Gastroesophageal sphincter (tissue), 4 donors: ENCODE measurements at regions not wholly inside any gene's neighbourhood (a gene's known extent, or its start where the extent isn't known, plus 50 kb on each side); places are given as distances from the start of the nearest gene placed in this dataset.

Experiments used
- ATAC-seq: fragments of 150-250 bp; one replicate; pipeline ENCODE4 v1.9.1; 2016; ENCODE audit warnings: mild to moderate bottlenecking, moderate library complexity
- H3K27ac ChIP-seq, 4 donors: fragments of 200-600 bp; sonication (generic) in 3 of 4; 1 replicate in 3 of 4; 2 replicates in 1 of 4; pipeline ENCODE4 v1.5.1; 2016 to 2019
- H3K27me3 ChIP-seq: fragments of 200-600 bp; sonication (generic); one replicate; pipeline ENCODE4 v1.5.1; 2019
- H3K36me3 ChIP-seq, 2 donors: fragments of 200-600 bp; sonication (generic); one replicate each; pipeline ENCODE4 v1.5.1; 2019; ENCODE audit warnings: control low read depth in 1 of 2
- H3K4me1 ChIP-seq, 3 donors: fragments of 200-600 bp; sonication (generic); 1 replicate in 2 of 3; 2 replicates in 1 of 3; pipeline ENCODE4 v1.5.1; 2016 to 2019; ENCODE audit warnings: control low read depth in 2 of 3
- H3K4me3 ChIP-seq, 2 donors: fragments of 200-600 bp; sonication (generic); one replicate each; pipeline ENCODE4 v1.5.1; 2019; ENCODE audit warnings: mild to moderate bottlenecking in 1 of 2, moderate library complexity in 1 of 2
- H3K9me3 ChIP-seq, 3 donors: fragments of 200-600 bp; sonication (generic); one replicate each; pipeline ENCODE4 v1.5.1; 2017 to 2019; ENCODE audit warnings: control low read depth in 2 of 3
- CTCF ChIP-seq, 4 experiments: fragments of 200-600 bp in 2 of 4; fragments of 450-650 bp in 2 of 4; sonication (generic) in 1 of 4; IDR thresholded peaks; one replicate each; pipeline ENCODE4 v1.5.1; 2017 to 2019; ENCODE audit warnings: antibody characterized with exemption in 4 of 4, mild to moderate bottlenecking in 2 of 4, moderate library complexity in 2 of 4
- EP300 ChIP-seq: sonication (generic); formaldehyde crosslinking; IDR thresholded peaks from one replicate; pipeline ENCODE4 v1.6.1; 2017; ENCODE audit warnings: antibody characterized with exemption, mild to moderate bottlenecking
- POLR2A ChIP-seq, 2 donors: fragments of 450-650 bp; IDR thresholded peaks; one replicate each; pipeline ENCODE4 v1.6.1; 2017; ENCODE audit warnings: antibody characterized with exemption in 2 of 2, mild to moderate bottlenecking in 2 of 2, moderate library complexity in 1 of 2
- POLR2AphosphoS5 ChIP-seq: sonication (generic); formaldehyde crosslinking; IDR thresholded peaks from one replicate; pipeline ENCODE4 v1.6.1; 2017; ENCODE audit warnings: antibody characterized with exemption
- WGBS, 2 donors: methylation state at CpG; one replicate each; pipeline ENCODE4 v1.1.5; 2018; ENCODE audit warnings: low coverage in 1 of 2; 5-methylcytosine and 5-hydroxymethylcytosine counted together

GRCh38 chr1:184141361-184141880 lies 89.9 kb downstream of the TSEN15 start:
- Histone ChIP-seq H3K27me3 (no peaks in the 10 kb centered on the region), H3K36me3 (no peaks in the 10 kb centered on the region), H3K9me3 (peaks cover 0 to 3% (median 0%) of the 10 kb centered on the region in 3 donors), H3K27ac (no peak overlapping the region), H3K4me3 (no peak overlapping the region), H3K4me1 (peaks cover 0 to 11% (median 0%) of the 10 kb centered on the region in 3 donors)
- TF ChIP-seq POLR2AphosphoS5 (no peak), POLR2A (IDR thresholded peaks at IDR 0.05) (no peak)
- 89% methylated on average over 5 of the region's 6 CpGs for WGBS, 2 donors
- no peak for ATAC-seq

GRCh38 chr1:184143449-184143848 lies 91.9 kb downstream of the TSEN15 start:
- H3K4me1 ChIP-seq: peaks cover 0 to 11% (median 0%) of the 10 kb centered on the region in 3 donors

GRCh38 chr1:184145083-184145482 lies 93.6 kb downstream of the TSEN15 start:
- no peak for TF ChIP-seq CTCF (IDR thresholded peaks at IDR 0.05)
- TF ChIP-seq POLR2A (IDR thresholded peaks at IDR 0.05): no peak
- TF ChIP-seq POLR2AphosphoS5: no peak
- TF ChIP-seq EP300: no peak

More at GRCh38 chr1:184143449-184143848, 91.9 kb downstream of the TSEN15 start:
- Histone ChIP-seq H3K27me3 (no peaks in the 10 kb centered on the region), H3K9me3 (peaks cover 0 to 6% (median 0%) of the 10 kb centered on the region in 3 donors), H3K27ac (peak overlapping the region in 1 of 4 donors; percentile 12), H3K4me3 (no peak overlapping the region), H3K36me3 (no peaks in the 10 kb centered on the region)
- TF ChIP-seq POLR2AphosphoS5 (no peak), CTCF (IDR thresholded peaks at IDR 0.05) (peak in 1 of 4 experiments; percentile 9)
- ATAC-seq: no peak
- WGBS, 2 donors: 20 to 29% methylated on average over 2 to 5 of the region's 5 CpGs

GRCh38 chr1:184146202-184146601 lies 94.7 kb downstream of the TSEN15 start:
- Histone ChIP-seq H3K27ac (no peak overlapping the region), H3K27me3 (no peaks in the 10 kb centered on the region), H3K36me3 (no peaks in the 10 kb centered on the region), H3K9me3 (peaks cover 0 to 6% (median 0%) of the 10 kb centered on the region in 3 donors), H3K4me1 (peaks cover 3 to 21% (median 5%) of the 10 kb centered on the region in 3 donors), H3K4me3 (no peak overlapping the region)
- no peak for ATAC-seq
- 84 to 100% methylated on average over 1 to 4 of the region's 4 CpGs for WGBS, 2 donors
- TF ChIP-seq POLR2AphosphoS5: no peak
- TF ChIP-seq EP300: no peak
- no peak for TF ChIP-seq CTCF (IDR thresholded peaks at IDR 0.05)
- no peak for TF ChIP-seq POLR2A (IDR thresholded peaks at IDR 0.05)

More at GRCh38 chr1:184145083-184145482, 93.6 kb downstream of the TSEN15 start:
- Histone ChIP-seq H3K27me3 (no peaks in the 10 kb centered on the region), H3K4me3 (no peak overlapping the region), H3K36me3 (no peaks in the 10 kb centered on the region), H3K27ac (no peak overlapping the region), H3K9me3 (peaks cover 0 to 6% (median 0%) of the 10 kb centered on the region in 3 donors), H3K4me1 (peaks cover 0 to 11% (median 0%) of the 10 kb centered on the region in 3 donors)
- 95 to 100% methylated on average over 2 to 3 of the region's 5 CpGs for WGBS, 2 donors
- no peak for ATAC-seq

GRCh38 chr1:184150776-184151531 lies 99.4 kb downstream of the TSEN15 start:
- Histone ChIP-seq H3K4me1 (peaks cover 3 to 31% (median 12%) of the 10 kb centered on the region in 3 donors), H3K27ac (peak overlapping the region; percentile 1 to 71 (median 51)), H3K4me3 (no peak overlapping the region), H3K36me3 (no peaks in the 10 kb centered on the region), H3K9me3 (peaks cover 0 to 6% (median 0%) of the 10 kb centered on the region in 3 donors), H3K27me3 (no peaks in the 10 kb centered on the region)
- ATAC-seq: no peak
- no peak for TF ChIP-seq EP300
- no peak for TF ChIP-seq POLR2AphosphoS5
- TF ChIP-seq CTCF (IDR thresholded peaks at IDR 0.05): no peak
- no peak for TF ChIP-seq POLR2A (IDR thresholded peaks at IDR 0.05)
- 24 to 41% methylated on average over 9 of the region's 9 CpGs for WGBS, 2 donors
